CD14-positive monocyte (primary cell): ENCODE measurements at regions not wholly inside any gene's neighbourhood (a gene's known extent, or its start where the extent isn't known, plus 50 kb on each side); places are given as distances from the start of the nearest gene placed in this dataset.

ENCODE experiments used
- DNase-seq, 3 donors: peaks; one replicate each; pipeline ENCODE4 v3.0.0-alpha.2; 2011 to 2022
- H2AFZ ChIP-seq: 2 replicates; pipeline ENCODE4 v1.6.0; 2012; ENCODE audit warnings: mild to moderate bottlenecking, low read depth, low read length, inconsistent platforms; ENCODE audit not compliant: insufficient read depth, poor library complexity, severe bottlenecking
- H3K27ac ChIP-seq, 2 donors: 1 replicate in 1 of 2; 2 replicates in 1 of 2; pipeline ENCODE4 v1.5.1; 2012 to 2013; ENCODE audit warnings: low read length in 2 of 2, control low read depth in 1 of 2, inconsistent platforms in 1 of 2, low read depth in 1 of 2, mild to moderate bottlenecking in 1 of 2
- H3K27me3 ChIP-seq, 2 donors: one replicate each; pipeline versions ENCODE4 v1.6.0 to v1.6.1; 2011 to 2013; ENCODE audit warnings: low read length in 2 of 2; ENCODE audit not compliant: control insufficient read depth in 2 of 2, insufficient read depth in 2 of 2
- H3K36me3 ChIP-seq, 2 donors: replicated peaks in 1 of 2; 1 replicate in 1 of 2; 2 replicates in 1 of 2; pipeline versions ENCODE4 v1.5.1 to v1.6.1; 2012 to 2013; ENCODE audit warnings: low read length in 2 of 2, control low read depth in 1 of 2, inconsistent platforms in 1 of 2, mild to moderate bottlenecking in 1 of 2; ENCODE audit not compliant: insufficient read depth in 2 of 2, control insufficient read depth in 1 of 2
- H3K4me1 ChIP-seq, 2 donors: 1 replicate in 1 of 2; 2 replicates in 1 of 2; pipeline versions ENCODE4 v1.5.1 to v1.6.1; 2012 to 2013; ENCODE audit warnings: low read length in 2 of 2, control low read depth in 1 of 2, inconsistent platforms in 1 of 2, mild to moderate bottlenecking in 1 of 2, moderate library complexity in 1 of 2; ENCODE audit not compliant: insufficient read depth in 2 of 2, control insufficient read depth in 1 of 2
- H3K4me2 ChIP-seq: replicated peaks from 2 replicates; pipeline ENCODE3; 2012; ENCODE audit warnings: low read length, moderate library complexity, mild to moderate bottlenecking; ENCODE audit not compliant: poor library complexity, severe bottlenecking; ENCODE audit errors: extremely low read depth
- H3K4me3 ChIP-seq, 3 experiments: fragments of 200-600 bp in 1 of 3; sonication (generic) in 1 of 3; replicated peaks in 1 of 3; 1 replicate in 2 of 3; 2 replicates in 1 of 3; pipeline ENCODE4 v1.5.1; 2011 to 2013; ENCODE audit warnings: low read length in 3 of 3, mild to moderate bottlenecking in 3 of 3, control low read depth in 2 of 3, low read depth in 2 of 3, inconsistent platforms in 1 of 3, moderate library complexity in 1 of 3
- H3K79me2 ChIP-seq: 2 replicates; pipeline ENCODE4 v1.6.0; 2012; ENCODE audit warnings: mild to moderate bottlenecking, control low read depth, inconsistent platforms, low read length, moderate library complexity; ENCODE audit not compliant: insufficient read depth
- H3K9ac ChIP-seq: 2 replicates; pipeline ENCODE4 v1.6.0; 2017; ENCODE audit warnings: low read length, mild to moderate bottlenecking; ENCODE audit not compliant: insufficient read depth, poor library complexity, severe bottlenecking
- H3K9me3 ChIP-seq, 2 donors: replicated peaks in 1 of 2; 1 replicate in 1 of 2; 2 replicates in 1 of 2; pipeline versions ENCODE4 v1.5.1 to v1.6.1; 2012 to 2013; ENCODE audit warnings: low read length in 2 of 2, control low read depth in 1 of 2; ENCODE audit not compliant: control insufficient read depth in 1 of 2, insufficient read depth in 1 of 2
- H4K20me1 ChIP-seq: 2 replicates; pipeline ENCODE4 v1.6.0; 2012; ENCODE audit warnings: mild to moderate bottlenecking, low read length, control low read depth, moderate library complexity; ENCODE audit not compliant: insufficient read depth
- H3K27ac Mint-ChIP-seq, 7 donors: one replicate each; pipeline ENCODE4 v1.8.0; 2020; ENCODE audit warnings: mild to moderate bottlenecking in 7 of 7, mixed read lengths in 7 of 7, moderate library complexity in 6 of 7, inconsistent platforms in 2 of 7
- H3K27me3 Mint-ChIP-seq, 3 donors: one replicate each; pipeline ENCODE4 v1.8.0; 2021 to 2022; ENCODE audit warnings: low read depth in 3 of 3, mild to moderate bottlenecking in 3 of 3, mixed read lengths in 3 of 3, moderate library complexity in 3 of 3, inconsistent platforms in 1 of 3
- H3K36me3 Mint-ChIP-seq, 2 donors: one replicate each; pipeline ENCODE4 v1.8.0; 2020; ENCODE audit warnings: mixed read lengths in 2 of 2, inconsistent platforms in 1 of 2, mild to moderate bottlenecking in 1 of 2
- H3K4me1 Mint-ChIP-seq: one replicate; pipeline ENCODE4 v1.8.0; 2020; ENCODE audit warnings: mild to moderate bottlenecking, mixed read lengths
- H3K4me3 Mint-ChIP-seq, 2 donors: one replicate each; pipeline ENCODE4 v1.8.0; 2020; ENCODE audit warnings: mild to moderate bottlenecking in 2 of 2, mixed read lengths in 2 of 2, moderate library complexity in 1 of 2
- H3K9me3 Mint-ChIP-seq, 7 donors: one replicate each; pipeline ENCODE4 v1.8.0; 2020 to 2022; ENCODE audit warnings: mixed read lengths in 7 of 7, mild to moderate bottlenecking in 6 of 7, moderate library complexity in 6 of 7, inconsistent platforms in 2 of 7
- WGBS: methylation state at CpG from one replicate; pipeline ENCODE4 v1.1.5; 2013; ENCODE audit warnings: missing lambda C conversion rate; ENCODE audit not compliant: insufficient coverage; 5-methylcytosine and 5-hydroxymethylcytosine counted together
- intact Hi-C, 2 donors: fragments of 100-400 bp; cut with micrococcal nuclease; formaldehyde crosslinking; loops; one replicate each; pipeline versions ENCODE4 v1.15.0 to v1.15.1; 2023
- TF ChIP-seq, protein P1 (sequence below): fragments of 200-600 bp; IDR thresholded peaks from one replicate; pipeline ENCODE4 v1.8.0; 2022; ENCODE audit warnings: antibody characterized with exemption, mild to moderate bottlenecking

DNA sequence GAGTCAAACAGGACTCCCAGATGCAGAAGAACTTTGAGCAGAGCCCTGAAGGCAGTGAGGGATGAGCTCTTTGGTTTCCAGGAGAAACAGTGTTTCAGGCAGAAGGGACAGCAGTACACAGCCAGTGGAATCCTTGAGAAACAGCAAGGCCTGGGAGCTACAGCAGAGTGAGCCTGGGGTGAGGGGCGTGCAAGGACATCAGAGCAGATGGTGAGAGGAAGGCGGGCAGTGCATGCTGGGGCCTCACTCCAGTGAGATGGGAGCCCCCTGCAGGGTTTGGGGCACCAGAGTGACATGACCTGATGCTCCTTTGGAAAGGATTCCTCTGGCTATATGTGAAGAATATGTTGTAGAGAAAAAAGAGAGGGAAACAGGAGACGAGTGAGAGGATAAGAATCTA, 98.1 kb upstream of the EGFL6 start:
- TF ChIP-seq, protein P1, sequence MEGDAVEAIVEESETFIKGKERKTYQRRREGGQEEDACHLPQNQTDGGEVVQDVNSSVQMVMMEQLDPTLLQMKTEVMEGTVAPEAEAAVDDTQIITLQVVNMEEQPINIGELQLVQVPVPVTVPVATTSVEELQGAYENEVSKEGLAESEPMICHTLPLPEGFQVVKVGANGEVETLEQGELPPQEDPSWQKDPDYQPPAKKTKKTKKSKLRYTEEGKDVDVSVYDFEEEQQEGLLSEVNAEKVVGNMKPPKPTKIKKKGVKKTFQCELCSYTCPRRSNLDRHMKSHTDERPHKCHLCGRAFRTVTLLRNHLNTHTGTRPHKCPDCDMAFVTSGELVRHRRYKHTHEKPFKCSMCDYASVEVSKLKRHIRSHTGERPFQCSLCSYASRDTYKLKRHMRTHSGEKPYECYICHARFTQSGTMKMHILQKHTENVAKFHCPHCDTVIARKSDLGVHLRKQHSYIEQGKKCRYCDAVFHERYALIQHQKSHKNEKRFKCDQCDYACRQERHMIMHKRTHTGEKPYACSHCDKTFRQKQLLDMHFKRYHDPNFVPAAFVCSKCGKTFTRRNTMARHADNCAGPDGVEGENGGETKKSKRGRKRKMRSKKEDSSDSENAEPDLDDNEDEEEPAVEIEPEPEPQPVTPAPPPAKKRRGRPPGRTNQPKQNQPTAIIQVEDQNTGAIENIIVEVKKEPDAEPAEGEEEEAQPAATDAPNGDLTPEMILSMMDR = no peak
- Histone ChIP-seq H3K4me3 (no peak overlapping the region), H3K79me2 (no peaks in the 10 kb centered on the region), H4K20me1 (no peaks in the 10 kb centered on the region), H3K4me1 (no peaks in the 10 kb centered on the region), H3K36me3 (no peaks in the 10 kb centered on the region), H3K27ac (no peak overlapping the region), H3K9ac (no peak overlapping the region), H2AFZ (no peak overlapping the region), H3K27me3 (peaks cover 0 to 25% of the 10 kb centered on the region in 2 donors), H3K9me3 (no peaks in the 10 kb centered on the region), H3K4me2 (no peak overlapping the region)
- DNase-seq = no peak
- Mint-ChIP-seq H3K4me3 (no peak overlapping the region), H3K36me3 (no peaks in the 10 kb centered on the region), H3K4me1 (peaks cover 4% of the 10 kb centered on the region), H3K9me3 (peaks cover 0 to 2% (median 0%) of the 10 kb centered on the region in 7 donors), H3K27ac (peak overlapping the region in 1 of 7 donors; percentile 38), H3K27me3 (peaks cover 0 to 32% (median 1%) of the 10 kb centered on the region in 3 donors)
- WGBS = 95% methylated on average over 3 of the region's 3 CpGs
- intact Hi-C loops = no loop called here

DNA sequence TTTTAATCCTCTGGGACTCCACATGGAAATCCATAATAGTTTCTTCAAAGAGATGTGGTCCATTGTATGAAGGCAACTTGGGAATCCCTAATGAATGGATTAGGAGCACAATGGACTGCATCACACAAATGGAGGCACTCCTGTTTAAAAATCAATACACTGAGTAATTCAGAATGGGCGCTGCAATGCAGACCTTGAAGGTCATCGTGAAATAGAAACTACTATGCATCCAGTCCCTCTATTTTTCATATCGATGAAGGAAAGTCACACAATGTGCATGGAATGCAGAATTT, 98.8 kb upstream of the EGFL6 start:
- no peaks in the 10 kb centered on the region for H3K36me3 Mint-ChIP-seq
- TF ChIP-seq, protein P1 = no peak
- no peaks in the 10 kb centered on the region for H3K9me3 ChIP-seq
- no peak overlapping the region for H3K4me3 Mint-ChIP-seq
- no peak overlapping the region for H3K9ac ChIP-seq
- H3K27me3 ChIP-seq = peaks cover 0 to 22% of the 10 kb centered on the region in 2 donors
- no peak overlapping the region for H2AFZ ChIP-seq
- no peak overlapping the region for H3K4me3 ChIP-seq
- no peaks in the 10 kb centered on the region for H3K36me3 ChIP-seq
- no peak for DNase-seq
- peaks cover 4% of the 10 kb centered on the region for H3K4me1 Mint-ChIP-seq
- peaks cover 0 to 2% (median 0%) of the 10 kb centered on the region in 7 donors for H3K9me3 Mint-ChIP-seq
- no peaks in the 10 kb centered on the region for H3K79me2 ChIP-seq
- peaks cover 0 to 31% (median 1%) of the 10 kb centered on the region in 3 donors for H3K27me3 Mint-ChIP-seq
- intact Hi-C loops = no loop called here
- H3K4me2 ChIP-seq = no peak overlapping the region
- WGBS = no CpG with 5 or more reads among the region's 3 CpGs
- H3K27ac Mint-ChIP-seq = no peak overlapping the region
- H3K4me1 ChIP-seq = no peaks in the 10 kb centered on the region
- no peak overlapping the region for H3K27ac ChIP-seq
- H4K20me1 ChIP-seq = no peaks in the 10 kb centered on the region
